ENCODE measurements at regions not wholly inside any gene's neighbourhood (a gene's known extent, or its start where the extent isn't known, plus 50 kb on each side); places are given as distances from the start of the nearest gene placed in this dataset.

GRCh38 chr1:168442931-168443330 lies 100.9 kb downstream of the XCL2 start:
- Histone ChIP-seq H3K27me3 (replicated peaks; ENCODE audit: insufficient read depth) (no peaks in the 10 kb centered on the region), H3K9me3 (no peaks in the 10 kb centered on the region), H3K27ac (no peak overlapping the region), H3K4me1 (ENCODE audit: control insufficient read depth in 1 of 2, low read depth in 2 of 2) (no peaks in the 10 kb centered on the region), H3K4me3 (no peak overlapping the region), H3K36me3 (no peaks in the 10 kb centered on the region)
- no peak for TF ChIP-seq CTCF (IDR thresholded peaks at IDR 0.05)
- ATAC-seq (ENCODE audit: insufficient number of reproducible peaks, low FRiP score, low read depth) (no peak), DNase-seq (ENCODE audit: low spot score) (no peak)

DNA sequence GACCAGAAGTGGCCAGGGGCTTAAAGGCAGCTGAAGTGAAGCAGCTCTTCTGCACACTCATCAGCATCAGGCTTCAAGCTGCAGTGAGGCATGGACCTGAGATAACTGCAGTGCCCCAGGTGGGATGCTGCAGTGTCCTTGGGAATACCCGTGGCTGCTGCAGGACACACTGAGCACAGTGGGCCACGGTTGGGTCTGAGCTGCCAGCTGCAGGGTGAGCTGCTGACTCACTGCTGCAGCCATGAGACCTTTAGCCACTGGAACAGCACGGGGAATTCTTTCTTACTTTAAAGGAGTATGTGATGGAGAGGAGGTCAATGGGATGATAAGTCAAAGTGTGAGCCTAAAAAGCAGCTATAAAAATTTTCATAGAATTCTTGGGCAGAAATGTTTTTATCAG lies 102.1 kb downstream of the XCL2 start:
- Histone ChIP-seq H3K4me3 (no peak overlapping the region), H3K4me1 (ENCODE audit: control insufficient read depth in 1 of 2, low read depth in 2 of 2) (no peaks in the 10 kb centered on the region), H3K9me3 (no peaks in the 10 kb centered on the region), H3K27me3 (replicated peaks; ENCODE audit: insufficient read depth) (no peaks in the 10 kb centered on the region), H3K36me3 (no peaks in the 10 kb centered on the region), H3K27ac (no peak overlapping the region)
- ATAC-seq (ENCODE audit: insufficient number of reproducible peaks, low FRiP score, low read depth) = no peak
- DNase-seq (ENCODE audit: low spot score) = no peak
- no peak for TF ChIP-seq CTCF (IDR thresholded peaks at IDR 0.05)

- peak overlapping the region; percentile 46 for H3K4me3 ChIP-seq
- DNase-seq (ENCODE audit: low spot score) = peak; percentile 45
These were observed 104.1 kb downstream of the XCL2 start for GRCh38 chr1:168439456-168440375.

GRCh38 chr1:168438626-168439025 lies 105.2 kb downstream of the XCL2 start:
- DNase-seq (ENCODE audit: low spot score) (no peak), ATAC-seq (ENCODE audit: insufficient number of reproducible peaks, low FRiP score, low read depth) (no peak)
- H3K4me3 ChIP-seq = no peak overlapping the region
- no peak for TF ChIP-seq CTCF (IDR thresholded peaks at IDR 0.05)
- H3K27me3 ChIP-seq (replicated peaks; ENCODE audit: insufficient read depth) = no peaks in the 10 kb centered on the region
- H3K9me3 ChIP-seq = no peaks in the 10 kb centered on the region
- H3K4me1 ChIP-seq (ENCODE audit: control insufficient read depth in 1 of 2, low read depth in 2 of 2) = no peaks in the 10 kb centered on the region
- H3K27ac ChIP-seq = no peak overlapping the region
- no peaks in the 10 kb centered on the region for H3K36me3 ChIP-seq

More at GRCh38 chr1:168439456-168440375, 104.1 kb downstream of the XCL2 start:
- H3K4me1 ChIP-seq (ENCODE audit: control insufficient read depth in 1 of 2, low read depth in 2 of 2) = no peaks in the 10 kb centered on the region
- no peak overlapping the region for H3K27ac ChIP-seq
- no peaks in the 10 kb centered on the region for H3K9me3 ChIP-seq
- peak; percentile 59 for ATAC-seq (ENCODE audit: insufficient number of reproducible peaks, low FRiP score, low read depth)
- TF ChIP-seq CTCF (IDR thresholded peaks at IDR 0.05) = peak; percentile 57
- no peaks in the 10 kb centered on the region for H3K36me3 ChIP-seq
- no peaks in the 10 kb centered on the region for H3K27me3 ChIP-seq (replicated peaks; ENCODE audit: insufficient read depth)

- Histone ChIP-seq H3K4me1 (ENCODE audit: control insufficient read depth in 1 of 2, low read depth in 2 of 2) (no peaks in the 10 kb centered on the region), H3K27ac (no peak overlapping the region), H3K9me3 (no peaks in the 10 kb centered on the region), H3K27me3 (replicated peaks; ENCODE audit: insufficient read depth) (no peaks in the 10 kb centered on the region), H3K4me3 (no peak overlapping the region), H3K36me3 (no peaks in the 10 kb centered on the region)
- no peak for TF ChIP-seq CTCF (IDR thresholded peaks at IDR 0.05)
- DNase-seq (ENCODE audit: low spot score) (no peak), ATAC-seq (ENCODE audit: insufficient number of reproducible peaks, low FRiP score, low read depth) (no peak)
These were observed 106.0 kb downstream of the XCL2 start for GRCh38 chr1:168437821-168438220.
